Right renal cortex interstitium (tissue), 3 donors: ENCODE measurements at regions not wholly inside any gene's neighbourhood (a gene's known extent, or its start where the extent isn't known, plus 50 kb on each side); places are given as distances from the start of the nearest gene placed in this dataset.

Experiments
- DNase-seq, 3 donors: peaks; one replicate each; pipeline ENCODE4 v3.0.0-alpha.2; 2013; ENCODE audit warnings: low read depth in 3 of 3, low spot score in 2 of 3

DNA sequence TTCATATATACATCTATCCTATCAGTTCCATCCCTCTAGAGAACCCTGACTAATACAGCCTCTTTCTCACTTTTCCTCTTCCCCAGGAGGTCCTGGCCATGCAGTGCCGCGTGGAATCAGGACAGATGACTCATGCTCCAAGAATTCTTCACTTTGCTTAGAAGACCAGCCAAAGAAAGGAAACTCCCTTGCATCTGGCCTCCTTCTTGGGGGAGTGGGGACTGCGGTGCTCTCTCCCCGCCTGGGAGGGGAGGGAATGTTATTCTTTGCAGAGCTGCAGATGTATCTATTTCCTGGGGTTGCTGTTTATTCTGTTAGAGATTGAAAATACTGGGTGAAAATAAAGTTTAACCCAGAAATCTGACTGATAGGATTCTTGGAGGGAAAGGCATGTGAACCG, 111.5 kb upstream of the SH3BP4 start:
- DNase-seq = peak; percentile 56 to 78 (median 56)

DNA sequence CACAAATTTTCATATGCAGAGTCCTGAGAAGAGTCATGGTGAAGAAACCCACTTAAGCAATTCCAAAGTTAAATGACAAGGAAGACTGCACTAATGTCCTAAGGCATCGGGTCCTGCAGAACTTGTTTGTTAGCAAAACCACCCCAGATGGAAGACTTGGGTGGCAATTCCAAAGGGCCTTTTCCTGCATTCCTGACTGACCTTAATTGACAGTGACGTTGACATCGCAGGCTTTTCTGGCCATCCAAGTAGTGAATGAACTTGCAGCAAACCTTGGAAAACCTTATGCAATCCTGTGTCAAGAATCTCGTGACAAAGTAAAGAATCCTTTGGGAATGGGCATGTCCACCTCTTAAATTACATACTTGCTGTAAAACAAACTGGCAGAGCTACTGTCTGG, 112.5 kb upstream of the SH3BP4 start:
- DNase-seq = no peak

DNA sequence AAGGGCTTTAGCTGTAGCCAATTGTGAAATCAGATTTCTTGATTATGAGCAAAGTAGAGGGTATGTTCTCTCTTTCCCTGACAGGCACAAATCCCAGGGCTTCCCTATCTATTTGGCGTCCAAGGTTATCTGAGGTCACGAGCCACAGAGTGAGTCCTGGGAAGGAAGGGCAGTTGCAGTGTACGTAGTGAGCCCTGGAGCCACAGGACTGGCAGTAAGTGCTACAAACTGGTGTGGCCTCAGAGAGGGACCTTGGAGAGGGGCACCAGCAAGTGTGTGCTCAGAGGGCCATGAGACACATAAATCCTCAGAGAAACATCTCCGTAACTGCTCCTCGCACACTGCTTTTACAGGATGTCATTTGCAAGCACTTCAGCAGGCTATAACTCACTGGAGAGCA, 115.5 kb upstream of the SH3BP4 start:
- DNase-seq = no peak

DNA sequence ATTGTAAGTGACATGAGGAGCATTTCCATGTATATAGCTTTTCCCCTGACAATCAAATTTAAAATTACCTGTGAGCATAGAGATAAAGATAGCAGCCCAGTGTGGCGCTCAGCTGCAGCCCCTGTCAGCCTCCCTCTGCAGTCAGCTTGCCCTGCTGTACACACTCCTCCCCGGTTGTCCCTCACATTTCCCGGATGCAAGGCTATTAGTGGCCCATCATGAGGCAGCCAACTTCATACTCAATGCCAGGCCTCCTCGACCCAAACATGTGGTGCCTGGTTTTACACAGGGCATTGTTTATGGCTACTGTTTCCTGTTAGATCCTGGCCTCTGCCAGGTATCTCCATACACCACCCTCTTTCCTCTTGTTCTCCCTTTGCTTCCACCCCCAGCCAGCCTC, 116.1 kb upstream of the SH3BP4 start:
- no peak for DNase-seq

DNA sequence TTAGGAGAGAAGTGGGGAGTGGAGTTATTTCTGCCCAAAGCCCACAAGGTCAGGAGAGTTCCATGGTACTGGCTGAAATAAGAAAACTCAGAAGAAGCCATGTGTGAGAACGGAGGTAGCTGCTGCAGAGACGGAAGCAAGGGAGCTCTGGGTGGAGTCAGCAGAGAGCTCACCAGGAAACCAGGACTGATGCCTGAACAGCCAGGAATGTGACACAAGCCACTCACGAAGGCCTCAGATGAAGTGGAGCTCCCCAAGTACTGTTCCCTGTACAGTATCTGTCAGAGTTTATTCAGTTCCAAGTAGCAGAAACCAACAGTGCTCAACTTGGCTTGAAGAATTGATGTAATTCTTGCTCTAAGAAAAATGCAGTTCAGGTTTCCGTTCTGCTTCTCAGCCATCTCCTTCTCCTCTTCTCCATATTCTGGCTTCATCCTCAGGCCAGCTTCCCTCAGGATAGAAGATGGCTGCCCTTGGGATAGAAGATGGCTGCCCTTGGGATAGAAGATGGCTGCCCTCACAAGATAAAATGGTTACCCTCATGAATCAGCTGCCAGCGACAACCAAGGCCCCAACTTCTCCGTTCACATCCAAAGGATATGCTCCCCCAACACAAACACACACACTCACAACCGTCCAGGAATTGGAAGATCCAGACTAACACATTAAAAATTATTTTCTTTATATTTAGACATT, 117.4 kb upstream of the SH3BP4 start:
- no peak for DNase-seq

DNA sequence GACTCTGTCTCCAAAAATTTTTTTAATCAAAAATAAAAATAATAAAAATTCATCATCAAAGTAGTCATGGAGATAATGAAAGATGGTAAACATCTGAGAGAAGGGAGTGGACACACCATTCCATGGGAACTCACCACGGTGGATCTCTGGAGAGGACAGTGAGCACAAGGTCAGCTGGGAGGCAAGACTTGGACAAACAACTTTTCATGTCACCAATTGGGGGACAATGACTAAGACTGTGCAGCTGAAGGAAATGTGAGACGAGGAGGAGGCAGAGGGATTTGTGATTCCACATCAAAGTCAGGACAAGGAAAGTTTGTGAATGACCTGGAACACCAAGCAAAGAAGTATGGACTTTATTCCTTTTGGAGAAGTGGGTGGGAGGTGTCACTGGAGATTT, 121.0 kb upstream of the SH3BP4 start:
- DNase-seq = no peak

DNA sequence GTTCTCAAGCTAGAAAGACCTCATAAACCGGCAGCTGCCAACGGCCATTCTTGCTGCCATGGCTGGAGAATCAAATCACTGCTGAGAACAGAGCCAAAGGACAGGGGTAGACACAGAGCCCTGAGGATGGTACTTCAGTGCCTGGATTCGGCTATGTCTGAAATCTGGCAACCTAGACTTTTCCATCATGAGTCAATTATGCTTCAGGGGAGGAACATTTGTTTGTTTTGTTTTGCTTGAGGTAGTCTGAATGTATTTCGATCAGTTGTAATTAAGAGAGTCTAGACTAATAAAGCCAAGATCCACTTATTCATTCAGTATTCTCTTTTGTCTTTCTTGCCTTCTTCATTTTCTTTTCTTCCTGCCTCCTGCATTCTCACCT, 122.8 kb upstream of the SH3BP4 start:
- DNase-seq = no peak

DNA sequence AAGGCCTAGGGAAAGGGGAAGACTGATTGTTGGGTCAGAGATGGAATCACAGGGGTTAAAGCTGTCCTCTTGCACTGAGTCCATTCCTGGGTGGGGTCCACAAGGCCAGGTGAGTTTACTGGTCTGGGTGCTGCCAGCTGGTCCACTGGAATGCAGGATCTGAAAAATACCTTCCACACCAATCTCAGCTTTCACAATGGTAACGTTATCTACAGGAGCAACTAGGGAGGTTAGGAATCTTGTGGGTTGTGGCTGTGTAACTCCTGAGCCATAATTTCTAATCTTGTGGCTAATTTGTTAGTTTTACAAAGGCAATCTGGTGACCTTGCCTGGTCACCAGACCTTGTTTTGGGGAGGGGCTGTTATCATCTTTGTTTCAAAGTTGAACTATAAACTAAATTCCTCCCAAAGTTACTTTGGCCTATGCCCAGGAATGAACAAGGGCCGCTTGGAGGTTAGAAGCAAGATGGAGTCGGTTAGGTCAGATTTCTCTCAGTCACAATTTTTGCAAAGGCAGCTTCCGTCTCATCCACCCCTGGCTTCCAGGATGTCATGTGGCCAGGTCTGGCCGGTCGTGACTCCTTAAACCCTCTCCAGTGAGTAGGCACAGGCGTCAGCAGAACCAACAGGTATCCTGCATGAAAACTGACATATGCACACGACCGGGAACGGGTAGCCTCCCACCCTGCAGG, 123.3 kb upstream of the SH3BP4 start:
- no peak for DNase-seq

DNA sequence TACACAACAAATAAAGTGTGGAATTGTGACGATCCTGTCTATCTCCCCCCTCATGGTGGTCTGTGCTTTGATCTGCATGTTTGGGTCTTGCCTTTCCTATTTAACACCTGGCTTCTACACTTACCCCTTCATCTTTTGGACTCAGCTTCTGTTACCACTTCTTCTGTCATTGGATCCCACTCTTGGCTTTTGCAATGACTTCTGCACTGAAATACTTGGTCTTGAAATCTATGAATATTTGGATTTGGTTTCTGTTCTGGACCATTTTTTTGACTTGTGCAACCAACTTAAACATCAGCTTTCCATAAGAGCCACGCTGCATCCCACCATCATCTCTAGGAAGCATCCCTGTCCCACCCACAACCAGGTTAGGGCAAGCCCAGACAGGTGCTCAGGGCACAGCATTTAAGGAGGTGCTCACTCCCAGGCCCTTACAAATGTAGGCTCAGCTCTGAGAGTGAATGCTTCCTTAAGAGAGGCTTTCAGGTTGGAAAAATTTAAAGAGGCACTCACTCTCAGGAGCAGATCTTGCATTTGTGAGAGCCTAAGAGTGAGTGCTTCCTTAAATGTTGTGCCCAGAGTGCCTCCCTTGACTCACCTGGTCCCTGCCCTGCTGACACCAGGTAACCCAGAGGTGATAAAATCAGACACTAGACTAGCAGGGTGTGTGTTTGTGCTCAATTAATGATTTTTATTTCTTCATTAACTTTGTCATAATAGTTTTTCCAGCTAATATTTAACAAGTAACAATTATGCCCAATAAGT, 124.5 kb upstream of the SH3BP4 start:
- DNase-seq = no peak

DNA sequence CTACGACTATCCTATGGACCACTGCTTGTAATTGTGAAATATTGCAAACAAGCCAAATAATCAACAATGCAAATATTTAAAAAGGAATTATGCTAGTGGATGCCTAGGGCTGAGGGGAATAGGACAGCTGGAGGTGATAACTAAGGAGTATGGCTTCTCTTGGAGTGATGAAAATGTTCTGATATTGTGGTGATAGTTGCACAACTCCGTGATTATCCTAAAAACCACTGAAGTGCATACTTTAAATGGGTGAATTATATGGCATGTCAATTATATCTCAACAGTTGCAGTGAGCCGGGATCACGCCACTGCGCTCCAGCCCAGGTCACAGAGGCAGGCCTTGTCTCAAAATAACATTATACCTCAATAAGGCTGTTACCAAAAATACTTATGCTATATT, 125.1 kb upstream of the SH3BP4 start:
- DNase-seq = no peak

DNA sequence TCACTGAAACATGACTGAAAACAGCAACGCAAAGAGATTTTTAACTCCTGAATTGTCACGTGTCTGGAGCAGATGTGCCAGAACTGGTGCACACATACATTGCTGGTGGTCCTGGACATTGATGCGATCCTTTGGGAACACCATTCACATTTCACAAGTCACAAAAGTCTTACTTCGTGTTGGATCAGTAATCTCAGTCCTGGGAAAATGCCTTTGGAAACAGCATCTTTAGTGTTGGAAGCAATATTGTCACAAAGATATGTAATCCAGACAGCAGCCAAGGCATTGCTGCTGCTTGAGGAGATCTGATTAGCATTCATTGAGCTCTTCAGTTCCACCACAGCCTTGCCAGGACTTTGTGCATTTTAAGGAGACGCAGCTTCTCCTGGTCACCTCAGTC, 126.2 kb upstream of the SH3BP4 start:
- no peak for DNase-seq

DNA sequence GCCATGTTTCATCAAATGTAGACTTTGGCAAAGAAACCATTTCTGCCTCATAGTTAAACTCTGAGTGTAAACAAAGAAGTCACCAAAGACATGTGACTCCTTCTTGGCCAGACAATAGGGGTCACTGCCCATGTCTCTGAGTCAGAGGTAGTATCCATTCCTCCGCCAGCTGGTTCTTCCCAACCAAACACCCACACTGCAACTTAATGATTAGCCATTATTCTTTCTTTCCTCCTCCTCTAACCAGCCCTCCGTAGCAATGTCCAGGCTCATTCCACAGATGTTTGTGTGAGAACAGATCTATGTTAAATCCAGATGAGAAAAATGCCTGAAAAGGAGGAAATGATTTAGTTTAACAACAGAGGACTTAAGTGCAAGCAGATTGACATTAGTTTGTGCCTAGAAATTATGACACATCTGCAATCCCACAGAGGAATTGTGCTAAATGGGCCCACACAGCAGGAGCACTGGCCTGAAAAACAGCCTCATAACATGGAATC, 127.9 kb upstream of the SH3BP4 start:
- DNase-seq = peak; percentile 65 to 75 (median 72)

DNA sequence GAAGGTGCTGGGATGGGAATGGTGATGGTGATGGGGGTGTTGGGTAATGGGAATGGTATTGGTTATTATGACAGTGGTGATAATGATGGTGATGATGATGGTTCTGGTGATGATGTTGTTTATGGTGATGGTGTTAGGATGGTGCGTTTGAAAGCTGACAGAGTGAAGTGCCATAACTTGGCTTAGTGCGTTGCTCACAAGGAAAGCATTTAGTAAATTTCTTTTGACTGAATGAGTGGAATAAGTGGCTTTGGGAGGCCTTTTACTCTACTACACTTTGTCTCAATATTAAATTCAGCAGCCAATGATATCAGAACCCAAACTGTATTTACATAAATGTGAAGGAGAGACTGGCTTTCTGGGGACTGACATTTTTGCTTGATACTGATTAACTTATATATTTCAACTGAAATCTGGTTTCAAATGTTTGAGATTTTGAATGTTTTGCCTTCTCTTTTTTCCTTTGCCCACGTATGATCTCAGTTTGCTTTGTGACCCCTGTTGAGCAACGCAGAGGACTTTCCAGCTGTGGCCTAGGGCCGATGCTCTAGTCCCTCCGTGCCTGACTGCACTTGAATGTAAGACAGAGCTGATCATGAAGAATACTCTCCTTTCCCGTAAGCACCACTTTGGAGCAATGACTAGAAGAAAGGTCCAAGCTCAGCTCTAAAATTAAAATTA, 128.5 kb upstream of the SH3BP4 start:
- DNase-seq = no peak

DNA sequence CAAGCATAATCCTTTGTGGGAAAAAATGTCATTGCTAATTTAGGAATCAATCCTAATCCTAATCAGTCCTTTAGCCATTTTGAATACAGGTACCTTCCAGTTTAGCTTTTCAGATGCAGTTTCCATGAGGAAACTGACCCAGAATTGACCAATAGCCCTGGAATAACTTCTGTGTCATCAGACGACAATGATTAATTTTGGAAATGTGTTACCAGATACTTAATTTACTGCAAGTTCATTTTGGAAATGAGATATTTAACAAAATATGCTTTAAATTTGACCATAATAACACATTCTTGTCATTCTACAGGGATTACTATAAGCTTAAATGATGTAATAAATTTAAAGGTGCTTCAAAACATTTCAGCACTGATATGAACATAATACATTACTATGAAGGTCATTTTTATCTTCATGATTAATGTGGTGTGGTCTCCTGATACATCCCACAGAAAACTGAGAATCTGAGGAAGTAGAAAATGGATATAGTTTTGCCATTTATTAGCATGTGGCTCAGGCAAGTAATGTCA, 129.8 kb upstream of the SH3BP4 start:
- no peak for DNase-seq

DNA sequence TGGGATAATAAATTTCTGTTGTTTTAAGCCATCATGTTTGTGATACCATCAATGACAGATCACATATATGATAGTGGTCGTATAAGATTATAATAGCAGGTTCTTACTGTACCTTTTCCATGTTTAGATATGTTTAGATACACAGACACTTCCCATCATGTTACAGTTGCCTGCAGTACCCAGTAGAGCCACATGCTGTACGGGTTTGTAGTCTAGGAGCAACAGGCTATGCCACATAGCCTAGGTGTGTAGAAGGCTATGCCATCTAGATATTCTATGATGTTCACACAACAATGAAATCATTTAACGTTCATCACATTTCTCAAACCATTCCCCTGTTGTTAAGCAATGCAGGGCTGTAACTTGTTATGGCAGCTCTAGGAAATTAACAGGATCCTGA, 132.9 kb upstream of the SH3BP4 start:
- DNase-seq = no peak

DNA sequence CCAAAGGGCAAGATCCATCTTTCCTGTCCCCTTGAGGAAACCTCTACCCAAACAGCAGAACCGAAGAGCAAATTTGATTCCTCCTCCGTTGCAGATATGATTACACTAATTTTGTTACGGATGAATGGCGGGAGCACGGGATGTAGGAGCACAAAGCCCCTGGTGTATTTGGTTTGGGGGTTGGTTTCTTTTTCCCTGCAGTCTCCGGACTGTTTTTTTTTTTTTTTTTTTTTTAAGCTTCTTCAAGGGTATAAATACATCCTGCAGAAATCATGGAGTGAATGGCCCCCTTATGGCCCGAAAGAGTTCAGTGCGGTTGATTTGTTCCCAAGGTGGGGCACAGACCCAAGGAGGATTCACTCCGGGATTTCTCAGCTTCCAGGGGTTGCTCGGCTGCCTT, 135.3 kb upstream of the SH3BP4 start:
- DNase-seq = no peak

DNA sequence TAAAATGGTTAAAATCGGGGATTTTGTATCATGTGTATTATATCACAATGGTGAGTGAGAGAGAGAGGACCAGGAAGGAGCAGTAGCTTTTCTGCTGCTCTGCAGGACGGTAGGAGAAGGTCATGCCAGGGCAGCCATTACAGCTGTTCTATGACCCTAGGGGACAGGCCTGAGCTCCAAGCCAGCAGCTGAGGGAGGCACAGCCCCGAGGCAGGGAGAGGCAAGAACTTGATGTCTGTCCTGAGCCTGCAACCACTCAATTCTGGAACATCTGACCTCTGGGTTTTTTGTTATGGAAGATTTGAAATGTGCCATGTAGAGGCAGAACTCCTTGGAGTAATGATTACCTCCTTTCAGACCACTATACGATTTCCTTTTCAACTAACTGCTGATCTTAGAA, 135.8 kb upstream of the SH3BP4 start:
- DNase-seq = no peak

DNA sequence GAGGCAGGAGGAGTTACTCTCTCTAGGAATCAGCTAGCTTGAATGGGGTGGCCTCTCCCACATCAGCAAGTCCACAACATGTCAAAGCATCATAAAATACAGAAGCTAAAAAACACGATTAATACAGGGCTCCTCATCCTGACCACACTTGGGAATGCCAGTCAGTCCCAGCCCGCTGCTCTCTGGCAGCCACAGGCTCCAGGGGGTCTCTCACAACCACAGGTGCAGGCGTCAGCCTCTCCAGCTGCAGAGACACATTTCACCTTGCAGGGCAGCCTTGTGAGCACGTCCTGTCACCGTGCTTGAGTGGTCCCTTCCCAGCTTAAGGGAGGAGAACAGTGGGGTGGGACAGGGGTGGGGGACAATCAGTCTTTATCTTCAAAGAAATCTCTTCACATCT, 137.4 kb upstream of the SH3BP4 start:
- DNase-seq = no peak

DNA sequence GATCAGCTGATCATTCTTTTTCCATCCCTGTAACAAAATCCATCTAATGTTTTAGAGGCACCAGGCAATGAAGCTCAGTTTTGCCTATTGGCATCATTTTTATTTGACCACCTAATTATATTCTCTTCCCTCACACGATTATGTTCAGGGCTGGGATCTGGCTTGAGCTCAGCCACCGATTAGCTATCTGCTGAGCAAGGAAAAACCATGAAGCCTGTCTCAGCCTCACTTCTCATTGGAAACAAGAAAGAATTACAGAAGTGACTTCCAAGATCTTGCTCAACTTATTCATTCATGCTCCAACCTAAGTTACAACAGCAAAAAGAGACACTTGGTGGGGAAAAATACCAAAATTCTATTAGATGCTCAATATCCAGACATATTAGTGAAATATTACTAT, 139.0 kb upstream of the SH3BP4 start:
- no peak for DNase-seq

DNA sequence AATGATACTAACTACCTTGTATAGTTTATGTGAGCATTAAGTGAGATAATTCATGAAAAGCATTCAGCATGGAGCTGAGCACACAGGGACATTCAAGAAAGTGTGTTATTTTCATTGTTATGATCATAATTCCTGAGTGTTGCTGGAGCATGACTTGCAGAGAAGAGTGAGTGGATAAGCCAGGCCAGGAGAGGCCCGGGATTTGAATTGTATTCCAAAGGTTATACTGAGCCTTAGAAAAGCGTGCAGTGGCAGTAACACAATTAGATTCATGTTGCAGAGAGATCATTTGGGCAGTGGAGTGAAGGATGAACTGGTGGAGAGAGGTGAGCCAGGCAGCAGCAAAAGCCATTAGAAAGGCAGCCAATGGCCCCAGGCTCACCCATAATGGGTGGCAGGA, 142.9 kb upstream of the SH3BP4 start:
- no peak for DNase-seq

DNA sequence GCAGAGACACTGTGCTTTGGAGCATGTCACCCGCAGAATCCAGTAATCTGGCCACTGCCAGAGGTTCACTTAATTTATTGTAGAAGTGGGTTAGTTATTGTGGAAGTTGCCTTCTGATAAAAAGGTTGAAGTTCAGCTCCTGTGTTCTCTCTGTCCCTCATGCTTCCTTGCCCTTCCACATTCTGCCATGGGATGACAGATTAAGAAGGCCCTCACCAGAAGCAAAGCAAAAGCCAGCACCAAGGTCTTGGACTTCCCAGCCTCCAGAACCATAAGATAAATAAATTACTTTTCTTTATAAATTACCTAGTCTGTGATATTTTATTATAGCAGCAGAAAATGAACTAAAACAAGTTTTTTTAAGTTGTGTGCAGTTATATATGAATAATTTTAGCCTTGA, 145.0 kb upstream of the SH3BP4 start:
- no peak for DNase-seq
